ENCODE measurements at regions not wholly inside any gene's neighbourhood (a gene's known extent, or its start where the extent isn't known, plus 50 kb on each side); places are given as distances from the start of the nearest gene placed in this dataset.

DNA sequence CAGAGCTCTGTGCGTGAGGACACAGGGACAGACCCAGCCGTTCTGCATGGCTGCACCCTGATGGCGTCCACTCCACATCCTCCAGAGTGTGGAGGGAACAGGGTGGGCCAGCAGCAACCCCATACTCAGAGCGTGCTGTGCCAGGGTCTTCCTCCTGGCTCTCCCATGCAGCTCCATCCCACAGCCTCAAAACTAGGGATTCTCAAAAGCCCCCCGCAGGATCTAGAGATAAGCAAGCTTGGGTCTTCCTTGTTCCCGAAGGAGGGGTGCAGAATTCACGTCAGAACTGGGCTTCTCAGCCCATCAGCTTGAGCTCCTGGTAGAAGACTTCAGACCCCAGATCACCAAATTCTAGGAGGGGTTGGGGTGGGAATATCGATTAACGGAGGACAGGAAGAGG, 858.8 kb downstream of the TBC1D22A start:
- DNase-seq (no peak), ATAC-seq (ENCODE audit: low read depth) (no peak)
- Mint-ChIP-seq H3K27me3 (no peaks in the 10 kb centered on the region), H3K4me1 (no peaks in the 10 kb centered on the region), H3K9me3 (ENCODE audit: insufficient read depth) (no peaks in the 10 kb centered on the region), H3K27ac (no peak overlapping the region), H3K4me3 (no peak overlapping the region)
- Histone ChIP-seq H2AFZ (ENCODE audit: insufficient read depth, low read depth, low read length, poor library complexity, severe bottlenecking) (no peak overlapping the region), H3K9ac (ENCODE audit: low read length) (no peak overlapping the region), H3K4me3 (ENCODE audit: control extremely low read depth in 1 of 5, extremely low read depth in 1 of 5, insufficient read depth in 1 of 5, low read depth in 2 of 5, low read length in 4 of 5) (no peak overlapping the region), H3K36me3 (replicated peaks in 1 of 2; ENCODE audit: control extremely low read depth in 1 of 2, control insufficient read depth in 1 of 2, extremely low read depth in 1 of 2, insufficient read depth in 2 of 2, low read length in 1 of 2) (no peaks in the 10 kb centered on the region), H3K27ac (ENCODE audit: low read length in 2 of 2) (no peak overlapping the region), H3K4me2 (replicated peaks; ENCODE audit: low read depth, low read length, poor library complexity, severe bottlenecking) (no peak overlapping the region), H3K27me3 (replicated peaks in 1 of 4; ENCODE audit: control extremely low read depth in 1 of 4, control insufficient read depth in 3 of 4, insufficient read depth in 4 of 4, low read length in 3 of 4) (peaks cover 0 to 4% (median 0%) of the 10 kb centered on the region in 4 experiments), H3K4me1 (ENCODE audit: control insufficient read depth in 2 of 2, insufficient read depth in 2 of 2, low read length in 2 of 2) (no peaks in the 10 kb centered on the region), H3K9me3 (ENCODE audit: control extremely low read depth in 1 of 3, control insufficient read depth in 2 of 3, insufficient read depth in 1 of 3, low read length in 2 of 3) (peaks cover 0 to 12% (median 0%) of the 10 kb centered on the region in 3 donors), H3K79me2 (ENCODE audit: control insufficient read depth, insufficient read depth, low read length) (no peaks in the 10 kb centered on the region), H4K20me1 (ENCODE audit: control insufficient read depth, insufficient read depth, low read length, poor library complexity, severe bottlenecking) (no peaks in the 10 kb centered on the region)
- TF ChIP-seq, protein P1, sequence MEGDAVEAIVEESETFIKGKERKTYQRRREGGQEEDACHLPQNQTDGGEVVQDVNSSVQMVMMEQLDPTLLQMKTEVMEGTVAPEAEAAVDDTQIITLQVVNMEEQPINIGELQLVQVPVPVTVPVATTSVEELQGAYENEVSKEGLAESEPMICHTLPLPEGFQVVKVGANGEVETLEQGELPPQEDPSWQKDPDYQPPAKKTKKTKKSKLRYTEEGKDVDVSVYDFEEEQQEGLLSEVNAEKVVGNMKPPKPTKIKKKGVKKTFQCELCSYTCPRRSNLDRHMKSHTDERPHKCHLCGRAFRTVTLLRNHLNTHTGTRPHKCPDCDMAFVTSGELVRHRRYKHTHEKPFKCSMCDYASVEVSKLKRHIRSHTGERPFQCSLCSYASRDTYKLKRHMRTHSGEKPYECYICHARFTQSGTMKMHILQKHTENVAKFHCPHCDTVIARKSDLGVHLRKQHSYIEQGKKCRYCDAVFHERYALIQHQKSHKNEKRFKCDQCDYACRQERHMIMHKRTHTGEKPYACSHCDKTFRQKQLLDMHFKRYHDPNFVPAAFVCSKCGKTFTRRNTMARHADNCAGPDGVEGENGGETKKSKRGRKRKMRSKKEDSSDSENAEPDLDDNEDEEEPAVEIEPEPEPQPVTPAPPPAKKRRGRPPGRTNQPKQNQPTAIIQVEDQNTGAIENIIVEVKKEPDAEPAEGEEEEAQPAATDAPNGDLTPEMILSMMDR (IDR thresholded peaks at IDR 0.05), result no peak
- TF ChIP-seq EZH2 (IDR thresholded peaks at IDR 0.05; ENCODE audit: borderline replicate concordance, insufficient read depth, low read depth, low read length, poor library complexity, severe bottlenecking), result no peak
- intact Hi-C loops (cut with micrococcal nuclease), result no loop called here
- ChIA-PET POLR2A (no interaction called here), CTCF (no interaction called here)
- 70% methylated on average over 7 of the region's 9 CpGs for WGBS (ENCODE audit: insufficient coverage)

DNA sequence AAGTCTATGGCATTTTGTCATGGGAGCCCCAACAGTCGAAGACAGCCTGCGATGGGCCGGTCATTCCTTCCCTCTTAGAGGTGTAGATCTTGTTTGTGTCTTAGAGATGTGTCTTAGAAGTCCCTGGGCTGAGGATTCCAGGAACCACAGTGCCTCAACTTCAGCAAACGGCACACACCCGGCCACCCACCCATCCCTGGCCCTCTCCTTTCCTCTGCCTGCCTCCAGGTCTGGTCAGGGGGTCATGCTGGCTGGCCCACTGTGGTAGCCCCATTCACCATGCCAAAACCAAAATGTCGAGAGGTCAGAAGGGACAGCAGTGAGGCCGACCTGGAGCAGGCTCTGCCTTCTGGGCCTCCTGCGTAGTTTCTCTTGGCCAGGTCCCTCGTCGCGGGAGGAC, 857.9 kb downstream of the TBC1D22A start:
- H3K9me3 Mint-ChIP-seq (ENCODE audit: insufficient read depth), result no peaks in the 10 kb centered on the region
- DNase-seq, result no peak
- POLR2A ChIA-PET, result no interaction called here

More for the DNA sequence above, 857.9 kb downstream of the TBC1D22A start:
- Histone ChIP-seq H2AFZ (ENCODE audit: insufficient read depth, low read depth, low read length, poor library complexity, severe bottlenecking) (no peak overlapping the region), H3K9me3 (ENCODE audit: control extremely low read depth in 1 of 3, control insufficient read depth in 2 of 3, insufficient read depth in 1 of 3, low read length in 2 of 3) (peaks cover 0 to 5% (median 0%) of the 10 kb centered on the region in 3 donors), H3K4me2 (replicated peaks; ENCODE audit: low read depth, low read length, poor library complexity, severe bottlenecking) (no peak overlapping the region), H3K79me2 (ENCODE audit: control insufficient read depth, insufficient read depth, low read length) (no peaks in the 10 kb centered on the region), H3K27me3 (replicated peaks in 1 of 4; ENCODE audit: control extremely low read depth in 1 of 4, control insufficient read depth in 3 of 4, insufficient read depth in 4 of 4, low read length in 3 of 4) (peaks cover 0 to 4% (median 0%) of the 10 kb centered on the region in 4 experiments), H3K4me1 (ENCODE audit: control insufficient read depth in 2 of 2, insufficient read depth in 2 of 2, low read length in 2 of 2) (no peaks in the 10 kb centered on the region), H3K4me3 (ENCODE audit: control extremely low read depth in 1 of 5, extremely low read depth in 1 of 5, insufficient read depth in 1 of 5, low read depth in 2 of 5, low read length in 4 of 5) (no peak overlapping the region), H3K36me3 (replicated peaks in 1 of 2; ENCODE audit: control extremely low read depth in 1 of 2, control insufficient read depth in 1 of 2, extremely low read depth in 1 of 2, insufficient read depth in 2 of 2, low read length in 1 of 2) (no peaks in the 10 kb centered on the region), H3K9ac (ENCODE audit: low read length) (no peak overlapping the region), H4K20me1 (ENCODE audit: control insufficient read depth, insufficient read depth, low read length, poor library complexity, severe bottlenecking) (no peaks in the 10 kb centered on the region), H3K27ac (ENCODE audit: low read length in 2 of 2) (no peak overlapping the region)
- Mint-ChIP-seq H3K4me1 (no peaks in the 10 kb centered on the region), H3K27ac (no peak overlapping the region), H3K4me3 (no peak overlapping the region), H3K27me3 (no peaks in the 10 kb centered on the region)
- TF ChIP-seq, protein P1 (IDR thresholded peaks at IDR 0.05), result no peak
- no peak for TF ChIP-seq EZH2 (IDR thresholded peaks at IDR 0.05; ENCODE audit: borderline replicate concordance, insufficient read depth, low read depth, low read length, poor library complexity, severe bottlenecking)
- 91% methylated on average over 8 of the region's 11 CpGs for WGBS (ENCODE audit: insufficient coverage)
- no peak for ATAC-seq (ENCODE audit: low read depth)
- intact Hi-C loops (cut with micrococcal nuclease), result no loop called here
- CTCF ChIA-PET, result no interaction called here
